ENCODE measurements at regions not wholly inside any gene's neighbourhood (a gene's known extent, or its start where the extent isn't known, plus 50 kb on each side); places are given as distances from the start of the nearest gene placed in this dataset.

GRCh38 chr6:114796576-114796975 lies 453.8 kb upstream of the HS3ST5 start:
- TF ChIP-seq CTCF (IDR thresholded peaks at IDR 0.05): no peak
- TF ChIP-seq EZH2phosphoT487 (IDR thresholded peaks at IDR 0.05; ENCODE audit: borderline replicate concordance, low read depth): no peak
- TF ChIP-seq TAF1 (IDR thresholded peaks at IDR 0.05; ENCODE audit: borderline replicate concordance, low read depth, low read length): no peak
- TF ChIP-seq YY1 (IDR thresholded peaks at IDR 0.05; ENCODE audit: low read depth): no peak
- TF ChIP-seq RFX5 (IDR thresholded peaks at IDR 0.05; ENCODE audit: low read length): no peak
- TF ChIP-seq ZBTB33 (IDR thresholded peaks at IDR 0.05; ENCODE audit: borderline replicate concordance, low read depth): no peak
- TF ChIP-seq, protein P1, sequence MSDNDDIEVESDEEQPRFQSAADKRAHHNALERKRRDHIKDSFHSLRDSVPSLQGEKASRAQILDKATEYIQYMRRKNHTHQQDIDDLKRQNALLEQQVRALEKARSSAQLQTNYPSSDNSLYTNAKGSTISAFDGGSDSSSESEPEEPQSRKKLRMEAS (IDR thresholded peaks at IDR 0.05; ENCODE audit: low read depth): no peak
- no peak for TF ChIP-seq FOXJ3 (CRISPR knock-in tag; IDR thresholded peaks at IDR 0.05)
- TF ChIP-seq USF2 (IDR thresholded peaks at IDR 0.05; ENCODE audit: borderline replicate concordance, low read depth, low read length): no peak
- TF ChIP-seq ELF1 (IDR thresholded peaks at IDR 0.05): no peak
- TF ChIP-seq GATA2 (CRISPR knock-in tag; IDR thresholded peaks at IDR 0.05): no peak

Measured in SK-N-SH (cell line).